A673 (cell line): ENCODE measurements at regions not wholly inside any gene's neighbourhood (a gene's known extent, or its start where the extent isn't known, plus 50 kb on each side); places are given as distances from the start of the nearest gene placed in this dataset.

ENCODE experiments used
- BruUV-seq: library from RNA; stranded (reverse); fragments of 400-500 nt; replicated peaks from 2 replicates; lab custom pipeline; 2021; lab: Mats Ljungman, UMichigan
- CTCF ChIA-PET: fragments of 300-600 bp; sonication (Branson Sonifier 250); formaldehyde crosslinking; loops from one replicate; lab custom pipeline; 2022; ENCODE audit warnings: antibody characterized with exemption; lab: Charles Lee
- POLR2A ChIA-PET: fragments of 300-600 bp; sonication (Branson Sonifier 250); formaldehyde crosslinking; loops from one replicate; lab custom pipeline; 2022; ENCODE audit warnings: antibody characterized with exemption; ENCODE audit not compliant: low non-redundant PET; lab: Charles Lee
- DNase-seq: peaks from one replicate; pipeline ENCODE4 v3.0.0-alpha.2; 2015; ENCODE audit warnings: low spot score
- H3K27ac ChIP-seq: fragments of 200-600 bp; sonication (generic); 2 replicates; pipeline ENCODE4 v1.5.1; 2016; ENCODE audit warnings: mixed run types, low read depth, mild to moderate bottlenecking, mixed read lengths, antibody characterized with exemption, low read length; ENCODE audit not compliant: poor library complexity, severe bottlenecking
- H3K27me3 ChIP-seq: fragments of 200-600 bp; sonication (generic); replicated peaks from 2 replicates; pipeline ENCODE4 v1.6.1; 2017; ENCODE audit warnings: mixed run types, low read depth, mild to moderate bottlenecking, mixed read lengths, antibody characterized with exemption, low read length; ENCODE audit not compliant: insufficient read depth, poor library complexity
- H3K36me3 ChIP-seq: fragments of 200-600 bp; sonication (generic); 2 replicates; pipeline ENCODE4 v1.6.1; 2016; ENCODE audit warnings: mixed run types, mild to moderate bottlenecking, mixed read lengths, antibody characterized with exemption, low read length; ENCODE audit not compliant: insufficient read depth, poor library complexity, severe bottlenecking
- H3K4me1 ChIP-seq: fragments of 200-600 bp; sonication (generic); 2 replicates; pipeline ENCODE4 v1.6.1; 2017; ENCODE audit warnings: mixed run types, mild to moderate bottlenecking, mixed read lengths, antibody characterized with exemption, low read length; ENCODE audit not compliant: insufficient read depth, poor library complexity, severe bottlenecking
- H3K4me3 ChIP-seq: fragments of 200-600 bp; sonication (generic); 2 replicates; pipeline ENCODE4 v1.5.1; 2016; ENCODE audit warnings: low read depth, mixed run types, mild to moderate bottlenecking, mixed read lengths, low read length; ENCODE audit not compliant: poor library complexity, severe bottlenecking
- H3K9me3 ChIP-seq: fragments of 200-600 bp; sonication (generic); 2 replicates; pipeline ENCODE4 v1.6.1; 2016; ENCODE audit warnings: mixed run types, low read depth, mild to moderate bottlenecking, mixed read lengths, antibody characterized with exemption, low read length; ENCODE audit not compliant: poor library complexity, severe bottlenecking
- EZH2 ChIP-seq: fragments of 200-600 bp; sonication (generic); IDR thresholded peaks from 2 replicates; pipeline ENCODE4 v1.6.1; 2017; ENCODE audit warnings: borderline replicate concordance, low read depth, mild to moderate bottlenecking, mixed read lengths, antibody characterized with exemption, low read length; ENCODE audit not compliant: poor library complexity, severe bottlenecking
- intact Hi-C: fragments of 100-400 bp; cut with micrococcal nuclease; formaldehyde crosslinking; loops from one replicate; pipeline ENCODE4 v1.10.0; 2022; ENCODE audit not compliant: unreplicated experiment
- TF ChIP-seq, protein P1 (sequence below): fragments of 300-800, 200-600 bp; sonication (generic); conservative IDR thresholded peaks from 2 replicates; pipeline ENCODE4 v1.5.1; 2017; ENCODE audit warnings: low read depth, mild to moderate bottlenecking, antibody characterized with exemption, low read length, moderate library complexity, mixed read lengths

GRCh38 chr3:113064183-113064582 is 73.4 kb downstream of the GTPBP8 start:
- Histone ChIP-seq H3K4me1 (no peaks in the 10 kb centered on the region), H3K27me3 (no peaks in the 10 kb centered on the region), H3K9me3 (no peaks in the 10 kb centered on the region), H3K27ac (no peak overlapping the region), H3K4me3 (no peak overlapping the region), H3K36me3 (no peaks in the 10 kb centered on the region)
- POLR2A ChIA-PET, result no interaction called here
- CTCF ChIA-PET, result no interaction called here
- intact Hi-C loops, result no loop called here
- no TSS peak for BruUV-seq
- no peak for DNase-seq
- TF ChIP-seq EZH2, result no peak
- TF ChIP-seq, protein P1, sequence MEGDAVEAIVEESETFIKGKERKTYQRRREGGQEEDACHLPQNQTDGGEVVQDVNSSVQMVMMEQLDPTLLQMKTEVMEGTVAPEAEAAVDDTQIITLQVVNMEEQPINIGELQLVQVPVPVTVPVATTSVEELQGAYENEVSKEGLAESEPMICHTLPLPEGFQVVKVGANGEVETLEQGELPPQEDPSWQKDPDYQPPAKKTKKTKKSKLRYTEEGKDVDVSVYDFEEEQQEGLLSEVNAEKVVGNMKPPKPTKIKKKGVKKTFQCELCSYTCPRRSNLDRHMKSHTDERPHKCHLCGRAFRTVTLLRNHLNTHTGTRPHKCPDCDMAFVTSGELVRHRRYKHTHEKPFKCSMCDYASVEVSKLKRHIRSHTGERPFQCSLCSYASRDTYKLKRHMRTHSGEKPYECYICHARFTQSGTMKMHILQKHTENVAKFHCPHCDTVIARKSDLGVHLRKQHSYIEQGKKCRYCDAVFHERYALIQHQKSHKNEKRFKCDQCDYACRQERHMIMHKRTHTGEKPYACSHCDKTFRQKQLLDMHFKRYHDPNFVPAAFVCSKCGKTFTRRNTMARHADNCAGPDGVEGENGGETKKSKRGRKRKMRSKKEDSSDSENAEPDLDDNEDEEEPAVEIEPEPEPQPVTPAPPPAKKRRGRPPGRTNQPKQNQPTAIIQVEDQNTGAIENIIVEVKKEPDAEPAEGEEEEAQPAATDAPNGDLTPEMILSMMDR, result no peak

DNA sequence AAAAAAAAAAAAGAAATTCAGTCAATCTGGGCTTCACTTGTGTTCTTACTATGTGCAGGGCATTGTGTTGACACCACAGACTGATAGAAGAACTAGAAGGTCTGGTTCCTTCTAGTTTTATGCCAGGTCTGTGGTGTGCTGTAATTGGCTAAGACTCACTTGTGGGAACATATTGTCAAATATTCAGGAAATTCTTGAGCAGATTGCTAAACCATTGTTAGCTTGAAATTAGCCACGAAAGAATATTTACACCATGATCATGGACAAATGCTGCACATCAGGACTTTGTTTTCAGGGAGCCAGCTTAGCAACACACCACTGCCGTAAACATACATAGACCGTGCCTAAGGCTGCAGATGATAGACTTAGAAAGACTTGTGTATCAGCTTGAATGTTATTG is 74.6 kb downstream of the GTPBP8 start:
- TF ChIP-seq EZH2, result no peak
- Histone ChIP-seq H3K27me3 (no peaks in the 10 kb centered on the region), H3K27ac (no peak overlapping the region), H3K9me3 (no peaks in the 10 kb centered on the region), H3K36me3 (no peaks in the 10 kb centered on the region), H3K4me3 (no peak overlapping the region), H3K4me1 (no peaks in the 10 kb centered on the region)
- intact Hi-C loops, result no loop called here
- no TSS peak for BruUV-seq
- ChIA-PET CTCF (no interaction called here), POLR2A (no interaction called here)
- DNase-seq, result no peak

DNA sequence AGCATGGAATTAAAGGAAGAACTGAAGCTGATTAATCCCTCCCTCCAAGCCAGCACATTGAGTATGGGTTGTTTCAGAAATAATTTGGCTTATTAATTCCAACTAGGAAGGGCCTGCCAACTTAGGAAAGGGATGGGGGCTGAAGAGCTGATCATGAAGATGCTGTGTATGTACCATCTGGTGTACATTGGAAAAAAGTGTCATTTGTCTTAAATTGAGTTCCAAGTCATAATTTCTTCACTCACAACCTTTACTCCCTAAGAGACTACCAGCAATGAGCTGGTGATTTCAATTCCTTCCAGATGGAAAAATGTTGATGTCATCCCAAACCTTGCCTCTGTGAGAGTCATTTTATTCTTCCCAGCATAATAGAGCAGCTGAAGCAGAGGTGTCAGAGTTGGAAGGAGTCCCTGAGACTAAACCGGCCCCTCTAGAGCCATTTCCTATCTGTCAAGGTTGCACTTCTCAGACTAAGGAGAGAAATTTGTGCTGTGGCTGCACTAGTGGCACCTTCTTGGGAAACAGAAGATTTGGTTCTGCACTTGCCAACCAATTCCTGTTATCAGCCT is 79.4 kb downstream of the GTPBP8 start:
- Histone ChIP-seq H3K36me3 (no peaks in the 10 kb centered on the region), H3K4me3 (no peak overlapping the region), H3K9me3 (no peaks in the 10 kb centered on the region), H3K27me3 (no peaks in the 10 kb centered on the region), H3K27ac (no peak overlapping the region), H3K4me1 (no peaks in the 10 kb centered on the region)
- POLR2A ChIA-PET, result interaction anchor here (0.6 kb wide), 1 partner anchor 324 kb away, joined by 4 read pairs; no protein-coding TSS in a partner anchor
- intact Hi-C loops, result no loop called here
- DNase-seq, result no peak
- TF ChIP-seq, protein P1, result no peak
- no peak for TF ChIP-seq EZH2
- BruUV-seq, result no TSS peak
- CTCF ChIA-PET, result interaction anchor here (0.6 kb wide), 1 partner anchor 94 kb away, joined by 4 read pairs; no protein-coding TSS in a partner anchor
